Activated CD8-positive, alpha-beta memory T cell treated with anti-CD3 and anti-CD28 coated beads, Interleukin-2, amount 50 U/mL, for 24 hours (primary cell): ENCODE measurements at regions not wholly inside any gene's neighbourhood (a gene's known extent, or its start where the extent isn't known, plus 50 kb on each side); places are given as distances from the start of the nearest gene placed in this dataset.
"Not testable (repeated sequence)": the region's sequence is repeated elsewhere in the genome, so short reads cannot be mapped to it uniquely, and the experiment has no call there.

Source experiments
- DNase-seq: peaks from one replicate; pipeline ENCODE4 v3.0.0-alpha.2; 2020; ENCODE audit errors: extremely low read depth

DNA sequence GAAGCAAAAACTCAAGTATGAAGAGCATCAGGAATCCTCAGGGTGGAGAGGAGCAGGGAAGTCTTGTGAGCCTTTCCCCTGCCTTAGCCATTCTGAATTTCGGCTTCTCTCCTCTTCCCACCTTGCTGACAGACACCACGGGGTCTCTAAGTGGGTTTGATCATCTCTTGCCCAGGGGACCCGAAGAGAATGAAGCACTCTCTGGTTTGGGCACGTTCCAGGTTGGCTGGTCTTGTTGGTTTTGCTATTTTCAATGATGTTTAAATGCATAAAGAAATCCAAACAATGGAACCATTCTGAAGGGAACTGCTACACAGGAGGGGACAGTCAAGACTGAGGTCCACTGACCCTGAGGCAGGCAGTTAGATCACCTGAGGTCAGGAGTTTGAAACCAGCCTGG, 131.7 kb downstream of the PXDC1 start:
- no peak for DNase-seq

DNA sequence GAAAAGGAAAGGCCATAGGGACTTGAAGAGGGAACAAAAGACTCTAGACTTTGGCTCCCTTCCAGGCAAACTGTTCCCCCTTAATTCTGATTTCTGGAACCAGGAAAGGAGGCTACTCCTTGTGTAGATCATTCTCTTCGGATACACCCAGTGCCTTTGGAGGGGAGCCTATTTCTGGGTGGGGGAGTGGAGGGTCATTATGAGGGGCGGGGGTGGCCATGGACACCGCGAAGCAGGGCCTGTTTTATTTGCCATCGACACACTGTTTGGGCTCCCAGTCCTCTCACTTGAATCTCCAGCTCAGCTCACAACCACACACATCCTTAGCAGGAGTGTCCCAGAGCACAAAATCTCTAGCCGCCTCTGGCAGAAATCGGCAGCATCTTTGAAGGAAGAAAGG, 132.3 kb downstream of the PXDC1 start:
- no peak for DNase-seq

DNA sequence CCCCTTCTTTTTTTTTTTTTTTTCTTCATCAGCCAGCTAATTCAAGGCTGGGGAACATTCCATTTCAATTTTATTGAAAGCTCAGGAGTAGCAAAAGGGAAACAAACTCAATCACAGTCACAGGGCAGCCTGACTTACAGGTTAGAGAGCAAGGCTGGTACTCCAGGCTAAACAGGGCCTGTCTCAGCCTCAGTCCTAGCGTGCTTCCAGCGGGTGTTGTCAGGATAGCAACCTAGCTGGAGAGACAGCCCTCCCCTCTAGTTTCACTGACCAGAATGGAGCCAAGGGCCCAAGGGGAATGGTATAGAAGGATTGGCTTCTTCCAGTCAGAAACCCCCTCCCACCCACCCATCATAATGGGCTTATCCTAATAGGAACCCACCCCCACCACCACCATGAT, 132.9 kb downstream of the PXDC1 start:
- no peak for DNase-seq

DNA sequence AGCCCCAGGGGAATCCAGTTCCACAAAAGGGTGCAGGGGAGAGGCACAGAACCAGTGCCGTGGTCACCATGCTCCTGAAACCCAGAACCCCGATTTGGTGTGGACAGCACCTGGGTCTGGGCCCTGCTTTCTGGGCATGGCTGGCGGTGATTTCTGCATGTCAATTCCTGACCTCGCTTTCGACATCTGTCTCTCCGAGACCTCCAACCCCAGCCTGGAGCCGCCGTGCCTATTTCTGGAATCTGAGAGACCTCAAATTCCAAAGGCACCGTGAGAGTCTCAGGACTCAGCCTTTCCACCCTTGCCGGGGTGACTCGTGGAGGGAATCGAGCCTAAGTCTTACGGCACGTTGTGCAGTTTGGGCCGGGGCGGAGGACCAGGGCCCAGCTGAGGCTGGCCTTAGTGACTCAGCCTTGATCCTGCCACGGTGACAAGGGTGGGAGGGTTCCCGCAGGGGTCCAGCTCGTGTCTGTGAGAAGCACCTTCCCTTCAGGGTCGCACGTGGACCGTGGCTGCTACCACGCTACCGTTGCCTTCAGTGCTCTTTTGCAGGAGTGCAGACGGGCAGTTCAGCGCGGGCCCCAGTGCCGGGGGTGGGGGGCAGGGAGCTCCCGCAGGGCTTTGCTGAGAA, 133.7 kb downstream of the PXDC1 start:
- no peak for DNase-seq

DNA sequence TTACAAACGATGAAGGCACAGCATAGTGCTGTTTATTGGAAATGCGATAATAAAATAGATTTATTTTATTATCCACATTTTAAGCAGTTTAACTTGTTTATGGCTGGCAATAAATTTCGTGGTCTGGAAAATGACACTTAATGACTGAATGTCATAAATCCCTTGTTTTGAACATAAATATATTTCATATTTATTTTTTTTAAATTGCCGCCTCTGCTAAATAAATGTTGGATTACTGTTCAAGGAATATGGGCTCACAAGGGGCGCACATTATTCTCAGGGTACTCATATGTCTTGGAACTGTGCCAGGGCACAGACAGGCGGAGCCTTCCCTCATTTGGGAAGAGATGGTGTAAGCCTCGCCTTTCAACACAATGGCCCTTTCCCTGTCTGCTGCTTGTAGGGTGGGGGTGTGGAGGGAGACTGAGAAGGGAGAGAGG, 134.3 kb downstream of the PXDC1 start:
- no peak for DNase-seq

DNA sequence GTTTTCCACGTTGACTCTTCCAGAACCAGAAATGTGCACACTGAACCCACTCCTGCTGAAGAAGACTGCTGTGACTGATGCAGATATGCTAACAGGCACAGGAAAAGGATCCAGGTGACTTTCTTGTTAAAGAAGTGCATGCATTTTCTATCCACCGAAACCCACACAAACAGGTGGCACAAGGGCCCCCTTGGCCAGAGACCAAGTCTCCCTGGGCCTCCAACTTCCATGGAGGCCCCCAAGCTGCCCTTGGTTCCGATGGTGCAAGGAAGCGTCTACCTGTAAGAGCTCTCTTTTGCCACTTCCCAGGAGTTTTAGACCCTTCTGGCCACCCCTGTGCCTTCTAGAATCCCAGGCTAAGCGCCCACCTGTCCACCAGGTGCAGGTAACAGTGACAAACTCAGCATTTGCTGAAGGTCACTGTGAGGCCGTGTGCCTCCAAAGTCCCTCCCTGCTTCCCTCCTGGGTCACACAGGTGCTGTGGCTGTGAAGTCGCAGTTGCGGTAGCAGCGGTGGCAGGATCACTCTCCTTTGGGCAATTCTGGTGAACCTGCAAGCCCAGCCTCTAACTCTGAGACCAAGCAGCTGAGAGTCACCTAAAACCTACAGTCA, 134.8 kb downstream of the PXDC1 start:
- DNase-seq = no peak

DNA sequence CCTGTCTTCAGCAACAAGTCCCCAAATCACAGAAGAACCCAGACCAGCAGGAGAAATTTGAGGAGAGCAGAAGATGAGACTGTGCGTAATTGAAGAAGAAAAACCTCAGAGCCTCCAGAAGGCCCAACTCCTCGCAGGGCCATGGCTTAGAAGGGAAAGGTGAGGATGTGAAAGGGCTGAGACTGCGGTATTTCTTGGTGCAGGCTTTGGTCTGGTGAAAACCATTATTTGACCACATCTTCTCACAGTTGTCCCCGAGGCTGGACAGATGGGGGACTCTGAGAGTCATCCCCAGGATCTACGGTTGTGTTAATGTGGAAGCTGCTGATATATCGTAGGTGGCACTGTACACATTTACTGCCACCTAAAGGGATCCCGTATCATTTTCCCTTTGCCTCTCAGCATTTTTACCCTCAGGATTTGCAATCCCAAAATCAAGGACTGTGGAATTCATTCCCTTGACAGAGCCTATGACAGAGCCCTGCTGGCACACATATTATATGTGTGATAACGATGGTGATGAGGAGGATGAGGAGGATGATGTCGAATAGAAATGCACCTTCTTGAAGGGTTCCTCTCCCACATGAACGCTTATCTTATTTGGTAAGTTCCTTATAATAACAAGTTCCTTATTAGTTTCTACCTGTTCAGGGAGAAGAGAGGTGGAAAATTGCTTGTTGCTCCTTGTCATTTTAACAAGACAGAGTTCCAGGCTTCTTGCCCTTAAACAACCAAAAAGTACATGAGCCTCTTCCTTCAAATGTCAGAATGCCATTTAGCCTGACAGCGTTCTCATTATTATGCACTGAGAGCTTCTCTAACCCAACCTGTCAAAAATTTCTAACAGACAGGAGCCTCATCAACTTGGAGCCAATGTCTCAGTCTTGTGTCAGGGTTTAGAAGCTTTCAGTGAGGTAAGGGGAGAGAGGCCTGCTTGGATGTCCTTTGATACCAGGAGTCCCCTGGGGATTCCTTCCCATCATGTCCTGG, 135.8 kb downstream of the PXDC1 start:
- no peak for DNase-seq

DNA sequence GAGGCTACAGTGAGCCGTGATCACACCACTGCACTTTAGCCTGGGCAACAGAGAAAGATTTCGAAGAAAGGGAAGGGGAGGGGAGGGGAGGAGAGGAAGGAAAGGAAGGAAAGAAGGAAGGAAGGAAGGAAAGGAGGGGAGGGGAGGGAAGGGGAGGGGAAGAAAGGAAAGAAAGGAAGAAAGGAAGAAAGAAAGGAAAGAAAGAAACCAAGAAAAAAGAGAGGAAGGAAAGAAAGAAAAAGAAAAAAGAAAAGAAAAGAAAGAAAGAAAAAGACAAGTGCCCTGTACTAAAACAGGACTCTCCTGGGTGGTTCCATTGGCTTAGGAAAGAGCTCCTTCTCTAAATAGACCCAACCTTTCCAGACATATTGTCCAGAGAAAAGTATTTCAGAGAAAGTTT, 136.6 kb downstream of the PXDC1 start:
- no peak for DNase-seq

DNA sequence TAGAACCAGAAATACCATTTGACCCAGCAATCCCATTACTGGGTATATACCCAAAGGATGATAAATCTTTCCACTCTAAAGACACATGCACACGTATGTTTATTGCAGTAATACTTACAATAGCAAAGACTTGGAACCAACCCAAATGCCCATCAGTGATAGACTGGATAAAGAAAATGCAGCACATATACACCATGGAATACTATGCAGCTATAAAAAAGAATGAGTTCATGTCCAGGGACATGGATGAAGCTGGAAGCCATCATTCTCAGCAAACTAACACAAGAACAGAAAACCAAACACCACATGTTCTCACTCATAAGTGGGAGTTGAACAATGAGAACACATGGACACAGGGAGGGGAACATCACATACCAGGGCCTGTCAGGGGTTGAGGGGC, 137.9 kb downstream of the PXDC1 start:
- not testable (repeated sequence) for DNase-seq

DNA sequence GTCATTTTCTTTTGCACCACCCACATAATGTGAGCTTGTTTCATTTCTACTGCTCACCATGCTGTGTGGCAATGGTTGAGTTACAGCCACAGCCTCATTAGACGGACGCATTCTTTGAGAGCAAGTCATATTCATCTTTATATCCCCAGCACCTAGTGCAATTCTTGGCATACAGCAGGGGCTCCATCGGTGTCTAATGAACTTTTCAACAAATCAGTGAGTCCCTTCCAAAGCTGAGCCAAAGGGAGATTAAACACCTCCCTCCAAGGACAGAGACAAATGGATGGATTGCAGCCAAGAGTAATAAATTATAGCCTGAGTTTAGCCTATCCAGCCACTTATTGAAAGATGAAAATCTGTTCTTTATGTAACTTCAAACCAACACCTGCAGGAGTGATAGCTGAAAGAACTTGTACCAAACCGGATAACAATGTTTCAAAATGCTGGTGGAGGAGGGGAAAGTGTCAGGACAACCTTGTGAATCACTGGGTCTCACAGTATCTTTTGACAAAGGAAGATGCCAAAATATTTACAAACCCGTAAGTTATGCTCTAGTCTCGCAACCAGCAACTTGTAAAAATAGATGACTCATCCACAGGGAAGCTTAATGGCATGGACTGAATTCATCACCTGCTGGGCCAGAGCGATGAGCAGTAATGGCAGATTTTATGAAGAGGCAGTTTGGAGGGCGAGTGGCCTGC, 139.0 kb downstream of the PXDC1 start:
- DNase-seq = no peak

DNA sequence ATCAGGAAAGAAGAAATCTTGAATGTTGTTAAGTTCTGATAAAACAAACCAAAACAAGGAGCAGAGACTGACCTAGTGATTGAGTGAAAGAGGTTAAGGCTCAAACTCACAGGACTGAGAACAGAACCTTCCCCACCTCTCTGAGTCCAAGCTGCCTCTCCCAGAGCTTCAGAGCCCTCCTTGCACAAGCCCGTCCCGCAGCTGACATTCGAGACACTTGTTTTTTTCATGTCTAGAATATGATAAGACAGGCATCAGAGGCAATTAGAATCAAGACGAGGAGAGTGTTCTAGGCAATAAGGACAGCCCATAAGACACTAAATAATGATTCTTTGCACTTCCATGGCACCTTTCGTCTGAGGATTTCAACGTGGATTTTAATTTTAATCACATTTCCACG, 140.6 kb downstream of the PXDC1 start:
- DNase-seq = no peak

DNA sequence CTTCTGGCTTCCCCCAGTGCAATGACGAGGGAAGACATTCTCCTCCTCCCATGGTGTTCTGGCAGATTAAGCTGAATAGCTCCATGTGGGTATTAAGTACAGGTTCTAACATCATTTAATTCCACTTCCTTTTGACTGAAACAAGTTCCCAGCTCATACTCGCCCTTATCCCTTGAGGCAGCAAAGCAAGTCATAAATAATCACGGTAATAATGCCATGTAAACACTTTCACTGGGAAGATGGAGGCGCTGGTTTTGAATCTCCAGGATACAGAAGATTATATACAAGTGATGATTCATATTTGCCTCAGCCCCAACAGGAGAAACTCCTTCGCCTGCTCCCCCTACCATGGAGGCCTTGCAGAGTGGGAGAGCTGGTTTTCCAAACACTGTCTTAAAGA, 141.3 kb downstream of the PXDC1 start:
- DNase-seq = no peak

DNA sequence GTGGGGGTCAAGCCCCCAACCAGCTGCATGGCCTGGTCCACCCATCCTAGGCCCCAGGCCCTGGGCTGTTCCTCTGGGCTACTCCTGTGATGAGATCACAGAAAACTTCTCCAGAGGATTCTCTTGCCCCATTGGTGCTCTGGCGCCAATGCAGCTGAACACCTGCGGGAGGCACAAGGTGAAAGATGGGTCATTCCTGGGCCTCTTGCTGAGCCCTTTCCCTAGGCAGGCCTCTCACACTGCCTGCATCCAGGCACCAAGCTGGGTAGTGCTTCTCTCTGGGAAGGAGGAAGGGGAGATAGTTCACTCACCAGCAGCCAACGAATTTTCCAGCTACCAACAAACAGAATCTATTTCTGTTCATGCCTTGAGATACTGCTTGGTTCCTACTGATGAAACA, 142.1 kb downstream of the PXDC1 start:
- no peak for DNase-seq

DNA sequence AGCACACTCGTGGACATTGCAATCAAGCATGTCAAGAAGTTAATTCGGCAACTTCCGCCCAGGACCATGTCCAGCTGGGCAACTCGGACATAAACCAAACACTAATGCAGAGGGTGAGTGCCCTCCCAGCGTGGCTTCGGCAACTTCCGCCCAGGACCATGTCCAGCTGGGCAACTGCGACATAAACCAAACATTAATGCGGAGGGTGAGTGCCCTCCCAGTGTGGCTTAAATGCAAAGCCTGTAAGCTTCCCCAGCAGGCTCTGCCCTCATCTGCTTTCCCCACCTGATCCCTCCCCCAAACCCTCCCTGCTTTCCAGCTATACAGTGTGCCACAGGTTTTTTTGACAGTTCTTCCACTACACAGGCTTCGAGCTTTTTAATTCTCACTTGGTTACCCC, 143.4 kb downstream of the PXDC1 start:
- DNase-seq = no peak

DNA sequence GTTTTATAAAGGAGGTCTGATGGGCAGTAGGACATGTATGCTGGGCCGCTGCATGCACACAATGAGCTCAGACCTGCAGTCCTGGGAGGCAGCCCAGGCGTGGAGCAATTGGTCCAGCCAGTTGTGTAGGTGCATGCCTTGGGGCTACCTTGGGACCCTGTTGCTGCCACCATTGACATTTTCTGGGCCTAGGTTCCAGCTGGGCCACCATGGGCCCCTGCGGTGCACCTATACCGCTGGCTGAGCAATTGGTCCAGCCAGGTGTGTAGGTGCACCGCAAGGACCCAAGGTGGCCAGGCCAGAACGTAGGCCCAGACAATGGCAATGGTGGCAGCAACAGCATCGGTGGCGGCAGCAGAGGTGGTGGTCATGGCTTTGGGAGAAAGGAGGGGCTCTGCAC, 143.9 kb downstream of the PXDC1 start:
- DNase-seq = no peak

DNA sequence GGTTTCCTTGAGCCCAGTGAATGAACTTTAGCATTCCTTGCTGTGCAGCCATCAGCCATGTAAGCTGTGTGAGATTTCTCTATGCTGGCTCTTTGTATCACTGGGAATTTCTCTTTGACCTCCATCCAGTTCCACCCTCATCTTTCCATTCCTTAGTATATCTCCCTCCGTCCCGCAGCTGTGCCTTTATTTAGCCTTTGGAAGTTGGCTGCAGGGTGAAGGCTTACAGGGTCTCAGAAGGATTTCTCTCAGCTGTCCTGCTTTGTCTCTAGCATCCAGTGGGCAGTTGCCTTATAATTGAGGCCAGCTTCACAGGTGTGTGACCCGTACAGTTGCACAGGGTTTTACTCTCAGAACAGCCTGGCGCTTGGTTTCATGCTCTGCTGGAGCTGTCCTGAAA, 144.3 kb downstream of the PXDC1 start:
- no peak for DNase-seq

DNA sequence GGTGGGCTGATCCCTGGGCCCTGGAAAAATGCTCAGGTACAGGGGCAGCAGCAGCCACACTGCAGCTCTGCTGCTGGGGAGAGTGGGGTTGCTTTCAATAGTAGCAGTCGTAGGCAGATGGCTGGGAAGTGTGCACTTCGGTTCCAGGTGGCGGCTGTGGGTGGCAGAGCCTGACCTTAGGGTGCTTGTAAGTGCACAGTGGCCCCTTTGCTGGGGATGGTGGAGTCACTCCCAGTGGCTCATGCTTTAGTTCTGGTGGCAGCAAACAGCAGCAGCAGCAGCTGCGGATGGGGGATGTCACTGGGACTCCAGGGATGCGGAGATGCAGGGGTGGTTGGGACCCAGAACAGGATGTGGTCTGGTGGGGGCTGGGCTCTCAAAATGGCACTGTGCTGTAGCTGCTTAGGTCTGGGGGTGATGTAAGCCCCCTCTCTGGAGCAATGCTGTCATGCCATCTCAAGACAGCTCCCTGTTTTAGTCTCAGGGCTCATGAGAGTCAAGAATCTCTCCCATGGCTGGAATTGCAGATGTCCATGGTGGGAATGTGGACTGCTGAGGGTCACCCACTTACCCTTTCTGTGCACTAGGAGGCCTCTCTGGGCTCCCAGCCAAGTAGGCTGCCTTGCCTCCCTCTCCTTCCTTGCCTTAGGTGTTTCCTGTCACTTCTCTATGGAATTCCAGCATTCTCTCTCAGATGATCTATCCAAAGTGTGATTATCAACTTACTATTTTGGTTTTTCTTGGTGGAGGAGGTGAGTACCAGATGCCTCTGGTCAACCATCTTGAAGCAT, 146.7 kb upstream of the SLC22A23 start:
- no peak for DNase-seq

DNA sequence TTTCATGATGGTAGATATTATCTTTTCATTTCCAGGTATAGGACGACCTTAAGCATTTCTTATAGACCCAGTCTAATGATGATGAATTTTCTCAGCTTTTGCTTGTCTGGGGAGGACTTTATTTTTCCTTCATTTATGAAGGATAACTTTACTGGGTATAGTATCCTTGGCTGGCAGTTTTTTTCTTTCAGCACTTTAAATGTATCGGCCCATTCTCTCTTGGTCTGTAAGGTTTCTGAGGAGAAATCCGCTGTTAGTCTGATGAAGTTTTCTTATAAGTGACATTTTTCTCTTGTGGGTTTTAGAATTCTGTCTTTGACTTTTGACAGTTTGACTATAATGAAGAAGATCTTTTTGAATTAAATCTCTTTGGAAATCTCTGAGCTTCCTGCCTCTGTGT, 144.7 kb upstream of the SLC22A23 start:
- DNase-seq = no peak

DNA sequence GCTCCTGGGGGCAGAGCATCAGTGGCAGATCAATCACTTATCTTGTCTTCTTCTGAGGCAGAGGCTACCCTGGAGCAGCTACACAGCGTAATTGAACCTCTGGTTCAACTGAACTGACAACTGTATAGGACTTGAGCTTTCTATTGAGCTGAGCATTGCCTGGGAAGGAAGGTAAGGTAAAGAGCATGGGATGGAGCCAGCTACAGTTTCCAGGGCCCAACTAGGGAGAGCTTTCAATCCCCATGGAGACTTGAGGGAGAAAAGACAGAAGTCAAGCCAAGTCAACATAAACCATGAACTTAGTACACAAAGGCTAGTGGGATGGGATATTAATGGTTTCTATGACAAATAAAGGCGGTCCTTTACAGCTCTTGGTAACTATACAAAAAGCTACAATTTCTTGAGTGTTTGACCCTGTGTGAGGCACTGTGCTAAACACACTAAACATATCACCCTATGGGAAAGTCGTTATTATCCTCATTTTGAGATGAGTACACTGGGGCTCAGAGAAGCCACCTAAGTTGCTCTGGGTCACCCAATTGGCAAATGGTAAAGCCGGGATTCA, 140.7 kb upstream of the SLC22A23 start:
- no peak for DNase-seq

DNA sequence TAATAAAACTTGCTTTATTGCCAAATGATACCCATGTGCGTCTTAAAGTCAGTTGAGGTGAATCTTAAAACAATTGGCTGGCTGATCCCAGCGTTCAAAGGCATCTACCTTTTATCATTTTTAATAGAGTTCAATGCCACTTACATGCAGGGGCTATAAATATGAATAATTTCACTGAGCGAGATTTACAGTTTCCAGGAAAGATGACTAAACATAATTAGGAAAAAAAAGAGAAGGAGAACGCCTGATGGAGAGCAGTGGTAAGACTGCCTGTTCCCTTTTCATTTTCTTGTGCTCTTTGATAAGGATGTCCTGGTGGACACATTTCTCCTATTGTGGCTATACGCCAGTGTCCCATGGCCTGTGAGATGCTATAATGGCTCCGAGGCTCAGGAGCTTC, 139.9 kb upstream of the SLC22A23 start:
- no peak for DNase-seq

DNA sequence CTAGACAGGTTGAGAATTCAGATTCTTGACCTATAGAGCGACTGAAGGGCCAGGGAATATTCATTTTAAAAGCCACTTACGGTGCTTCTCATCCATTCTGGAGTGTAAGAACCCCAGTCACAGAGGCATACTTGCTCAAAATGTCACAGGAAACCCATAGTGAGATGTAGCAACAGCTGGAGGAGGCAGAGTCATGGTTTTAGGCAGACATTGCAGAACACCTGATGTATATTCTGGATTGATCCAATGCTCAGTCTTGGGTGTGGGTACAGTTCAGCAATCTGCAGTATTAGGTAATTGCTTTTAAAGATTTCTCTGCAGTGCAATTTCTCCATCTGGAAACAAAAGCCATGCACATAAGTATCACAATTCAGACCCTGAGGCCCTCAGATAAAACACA, 137.4 kb upstream of the SLC22A23 start:
- DNase-seq = no peak
